ENCODE measurements at regions not wholly inside any gene's neighbourhood (a gene's known extent, or its start where the extent isn't known, plus 50 kb on each side); places are given as distances from the start of the nearest gene placed in this dataset.

DNA sequence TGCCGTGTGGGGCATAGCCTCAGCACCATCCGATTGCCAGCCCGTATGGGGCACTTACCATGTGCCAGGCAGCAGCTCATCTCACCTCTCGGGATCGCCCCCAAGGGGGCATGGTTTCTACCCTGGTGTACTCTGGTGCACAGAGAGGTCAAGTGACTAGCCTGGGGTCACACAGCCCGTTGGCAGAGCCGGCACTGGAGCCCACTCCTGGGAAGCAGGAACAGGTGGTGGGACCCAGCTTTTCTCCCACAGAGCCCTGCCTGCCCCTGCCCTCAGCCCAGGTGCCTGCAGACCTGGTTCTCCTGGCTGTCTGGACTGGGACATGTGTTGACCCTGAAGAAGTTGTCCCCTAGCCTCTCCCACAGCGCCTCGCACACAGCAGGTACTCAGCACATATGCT, 141.8 kb upstream of the CIBAR2 start:
- no peak for DNase-seq (ENCODE audit: low spot score in 2 of 2)
- Histone ChIP-seq H3K9me3 (no peaks in the 10 kb centered on the region), H3K27me3 (peaks cover 5% of the 10 kb centered on the region), H3K27ac (no peak overlapping the region), H3K36me3 (no peaks in the 10 kb centered on the region), H3K4me3 (no peak overlapping the region), H3K4me1 (no peaks in the 10 kb centered on the region)
- WGBS: 98% methylated on average over 7 of the region's 9 CpGs
- TF ChIP-seq EP300 (IDR thresholded peaks at IDR 0.05) (no peak), POLR2AphosphoS5 (IDR thresholded peaks at IDR 0.05) (no peak), POLR2A (IDR thresholded peaks at IDR 0.05) (no peak)
- TF ChIP-seq, protein P1, sequence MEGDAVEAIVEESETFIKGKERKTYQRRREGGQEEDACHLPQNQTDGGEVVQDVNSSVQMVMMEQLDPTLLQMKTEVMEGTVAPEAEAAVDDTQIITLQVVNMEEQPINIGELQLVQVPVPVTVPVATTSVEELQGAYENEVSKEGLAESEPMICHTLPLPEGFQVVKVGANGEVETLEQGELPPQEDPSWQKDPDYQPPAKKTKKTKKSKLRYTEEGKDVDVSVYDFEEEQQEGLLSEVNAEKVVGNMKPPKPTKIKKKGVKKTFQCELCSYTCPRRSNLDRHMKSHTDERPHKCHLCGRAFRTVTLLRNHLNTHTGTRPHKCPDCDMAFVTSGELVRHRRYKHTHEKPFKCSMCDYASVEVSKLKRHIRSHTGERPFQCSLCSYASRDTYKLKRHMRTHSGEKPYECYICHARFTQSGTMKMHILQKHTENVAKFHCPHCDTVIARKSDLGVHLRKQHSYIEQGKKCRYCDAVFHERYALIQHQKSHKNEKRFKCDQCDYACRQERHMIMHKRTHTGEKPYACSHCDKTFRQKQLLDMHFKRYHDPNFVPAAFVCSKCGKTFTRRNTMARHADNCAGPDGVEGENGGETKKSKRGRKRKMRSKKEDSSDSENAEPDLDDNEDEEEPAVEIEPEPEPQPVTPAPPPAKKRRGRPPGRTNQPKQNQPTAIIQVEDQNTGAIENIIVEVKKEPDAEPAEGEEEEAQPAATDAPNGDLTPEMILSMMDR (IDR thresholded peaks at IDR 0.05): no peak

DNA sequence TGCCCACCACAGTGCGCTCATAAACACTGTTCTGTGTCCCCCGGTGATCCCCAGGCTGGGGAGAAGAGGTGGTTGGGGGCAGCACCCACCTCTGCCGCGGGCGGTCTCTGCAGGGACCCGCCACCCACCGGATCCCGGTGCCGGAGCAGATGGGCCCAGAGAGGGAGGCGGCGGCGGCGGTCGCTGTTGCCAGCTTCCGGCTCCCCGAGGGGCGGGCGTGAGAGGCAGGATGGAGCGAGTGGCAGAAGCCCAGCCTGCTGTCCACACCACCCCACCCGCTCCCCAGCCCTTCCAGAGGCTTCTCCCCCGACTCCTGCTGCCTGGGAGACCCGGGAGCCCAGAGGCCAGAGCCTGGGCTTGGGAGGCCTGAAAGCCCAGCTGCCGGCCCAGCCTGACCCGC, 142.6 kb upstream of the CIBAR2 start:
- H3K27me3 ChIP-seq: peaks cover 5% of the 10 kb centered on the region
- no peak overlapping the region for H3K4me3 ChIP-seq
- H3K4me1 ChIP-seq: no peaks in the 10 kb centered on the region
- no peaks in the 10 kb centered on the region for H3K36me3 ChIP-seq
- H3K9me3 ChIP-seq: no peaks in the 10 kb centered on the region
- H3K27ac ChIP-seq: no peak overlapping the region
- TF ChIP-seq POLR2AphosphoS5 (IDR thresholded peaks at IDR 0.05) (no peak), EP300 (IDR thresholded peaks at IDR 0.05) (no peak), POLR2A (IDR thresholded peaks at IDR 0.05) (no peak)
- TF ChIP-seq, protein P1 (IDR thresholded peaks at IDR 0.05): no peak
- WGBS: 87% methylated on average over 3 of the region's 24 CpGs
- DNase-seq (ENCODE audit: low spot score in 2 of 2): no peak

DNA sequence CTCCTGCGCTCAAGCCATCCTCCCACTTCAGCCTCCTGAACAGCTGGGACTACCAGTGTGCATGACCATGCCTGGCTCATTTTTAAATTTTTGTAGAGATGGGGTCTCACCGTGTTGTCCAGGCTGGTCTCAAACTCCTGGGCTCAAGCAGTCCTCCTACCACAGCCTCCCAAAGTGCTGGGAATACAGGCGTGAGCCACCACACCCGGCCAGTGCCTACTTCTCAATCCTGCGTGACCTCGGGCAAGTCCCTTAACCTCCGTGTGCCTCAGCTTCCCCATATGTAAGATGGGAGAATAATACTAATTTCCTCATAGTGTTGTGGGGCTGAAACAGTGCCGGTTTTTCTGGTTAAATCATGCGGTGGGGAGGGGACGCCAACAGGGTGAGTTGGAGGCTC, 143.5 kb upstream of the CIBAR2 start:
- Histone ChIP-seq H3K27me3 (peaks cover 5% of the 10 kb centered on the region), H3K36me3 (no peaks in the 10 kb centered on the region), H3K9me3 (no peaks in the 10 kb centered on the region), H3K27ac (no peak overlapping the region), H3K4me3 (no peak overlapping the region), H3K4me1 (no peaks in the 10 kb centered on the region)
- no peak for DNase-seq (ENCODE audit: low spot score in 2 of 2)
- TF ChIP-seq EP300 (IDR thresholded peaks at IDR 0.05) (no peak), POLR2A (IDR thresholded peaks at IDR 0.05) (no peak), POLR2AphosphoS5 (IDR thresholded peaks at IDR 0.05) (no peak)
- TF ChIP-seq, protein P1 (IDR thresholded peaks at IDR 0.05): no peak
- 93% methylated on average over 10 of the region's 10 CpGs for WGBS

DNA sequence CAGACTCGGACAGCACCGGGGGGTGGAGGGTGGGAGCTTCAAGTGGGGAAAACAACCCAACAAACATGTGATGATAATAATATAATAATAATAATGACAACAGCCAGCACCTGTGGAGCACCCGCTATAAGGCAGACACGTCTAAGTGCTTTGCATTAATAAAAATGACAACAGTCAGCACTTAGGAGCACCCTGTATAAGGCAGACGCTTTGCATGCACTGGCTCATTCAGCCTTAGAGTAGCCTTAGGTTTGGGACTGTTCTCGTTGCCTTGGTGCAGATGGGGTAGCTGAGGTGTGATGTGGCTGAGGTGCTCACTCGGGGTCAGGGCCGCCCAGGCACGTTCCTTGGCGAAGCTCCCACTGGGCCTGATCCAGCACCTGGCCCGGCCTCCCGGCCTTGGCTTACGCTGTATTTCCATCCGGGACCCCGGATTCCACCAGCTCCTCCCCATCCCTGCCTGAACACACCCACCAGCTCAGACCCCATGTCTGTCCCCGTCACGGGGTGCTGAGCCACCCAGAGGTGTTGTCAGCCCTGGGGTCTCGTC, 144.0 kb upstream of the CIBAR2 start:
- no peaks in the 10 kb centered on the region for H3K36me3 ChIP-seq
- WGBS: 72% methylated on average over 17 of the region's 18 CpGs
- H3K27ac ChIP-seq: no peak overlapping the region
- H3K9me3 ChIP-seq: no peaks in the 10 kb centered on the region
- no peaks in the 10 kb centered on the region for H3K4me1 ChIP-seq
- TF ChIP-seq, protein P1 (IDR thresholded peaks at IDR 0.05): no peak
- TF ChIP-seq POLR2A (IDR thresholded peaks at IDR 0.05) (no peak), POLR2AphosphoS5 (IDR thresholded peaks at IDR 0.05) (no peak), EP300 (IDR thresholded peaks at IDR 0.05) (no peak)
- no peak overlapping the region for H3K4me3 ChIP-seq
- peaks cover 5% of the 10 kb centered on the region for H3K27me3 ChIP-seq
- DNase-seq (ENCODE audit: low spot score in 2 of 2): no peak

DNA sequence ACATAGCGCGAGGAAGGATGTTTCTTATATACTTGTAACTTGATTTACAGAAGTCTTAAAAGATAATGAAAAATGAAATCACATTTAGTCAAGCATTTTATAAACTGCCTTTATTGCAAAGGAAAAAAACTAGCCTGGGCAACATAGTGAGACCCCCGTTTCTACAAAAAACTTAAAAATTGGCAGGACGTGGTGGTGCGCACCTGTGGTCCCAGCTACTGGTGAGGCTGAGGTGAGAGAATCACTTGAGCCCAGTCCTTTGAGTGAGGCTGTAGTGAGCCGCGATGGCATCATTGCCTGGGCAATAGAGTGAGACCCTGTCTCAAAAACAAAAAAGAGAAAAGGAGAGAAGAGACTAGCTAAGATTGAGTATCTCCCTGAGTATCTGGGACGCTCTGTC, 145.2 kb upstream of the CIBAR2 start:
- H3K4me1 ChIP-seq: no peaks in the 10 kb centered on the region
- TF ChIP-seq EP300 (IDR thresholded peaks at IDR 0.05) (no peak), POLR2AphosphoS5 (IDR thresholded peaks at IDR 0.05) (no peak), POLR2A (IDR thresholded peaks at IDR 0.05) (no peak)
- TF ChIP-seq, protein P1 (IDR thresholded peaks at IDR 0.05): no peak
- H3K4me3 ChIP-seq: no peak overlapping the region
- H3K27ac ChIP-seq: no peak overlapping the region
- no peak for DNase-seq (ENCODE audit: low spot score in 2 of 2)
- H3K27me3 ChIP-seq: peaks cover 8% of the 10 kb centered on the region
- H3K36me3 ChIP-seq: no peaks in the 10 kb centered on the region
- 97% methylated on average over 8 of the region's 8 CpGs for WGBS
- H3K9me3 ChIP-seq: no peaks in the 10 kb centered on the region
